Endothelial cell of umbilical vein (primary cell): ENCODE measurements at regions not wholly inside any gene's neighbourhood (a gene's known extent, or its start where the extent isn't known, plus 50 kb on each side); places are given as distances from the start of the nearest gene placed in this dataset.

Experiments used
- BruUV-seq: library from RNA; stranded (reverse); fragments of 400-500 nt; replicated peaks from 2 replicates; lab custom pipeline; 2021; lab: Mats Ljungman, UMichigan
- CTCF ChIA-PET: fragments of 300-600, 350-600 bp; sonication (Branson Sonifier 250); formaldehyde crosslinking; loops from one replicate; lab custom pipeline; 2021; ENCODE audit warnings: antibody characterized with exemption, inconsistent platforms; lab: Charles Lee
- POLR2A ChIA-PET: fragments of 300-600, 350-600 bp; sonication (Branson Sonifier 250); formaldehyde crosslinking; loops from one replicate; lab custom pipeline; 2021; ENCODE audit warnings: antibody characterized with exemption, inconsistent platforms; lab: Charles Lee
- DNase-seq: peaks from one replicate; pipeline ENCODE4 v3.0.0-alpha.2; 2011; ENCODE audit warnings: low read depth, low spot score
- FAIRE-seq: peaks from 2 replicates; lab custom pipeline; 2011; peaks lifted over from hg19 to GRCh38; lab: Jason Lieb, UNC
- H2AFZ ChIP-seq: 2 replicates; pipeline ENCODE4 v1.6.0; 2012; ENCODE audit warnings: low read depth, low read length, control low read depth, inconsistent platforms
- H3K27ac ChIP-seq: 2 replicates; pipeline ENCODE4 v1.5.1; 2011; ENCODE audit warnings: low read depth, mild to moderate bottlenecking, control low read depth, low read length, moderate library complexity; ENCODE audit not compliant: insufficient read depth
- H3K27me3 ChIP-seq, 2 experiments: 2 replicates each; pipeline versions ENCODE4 v1.6.0 to v1.6.1; 2011; ENCODE audit warnings: low read length in 2 of 2, mixed read lengths in 1 of 2; ENCODE audit not compliant: control insufficient read depth in 2 of 2, insufficient read depth in 2 of 2
- H3K36me3 ChIP-seq, 2 experiments: 2 replicates in 1 of 2; 3 replicates in 1 of 2; pipeline ENCODE4 v1.5.1; 2011; ENCODE audit warnings: low read length in 2 of 2, mild to moderate bottlenecking in 1 of 2, moderate library complexity in 1 of 2; ENCODE audit not compliant: control insufficient read depth in 2 of 2, insufficient read depth in 2 of 2; ENCODE audit errors: extremely low read depth in 1 of 2
- H3K4me1 ChIP-seq: 3 replicates; pipeline ENCODE4 v1.5.1; 2011; ENCODE audit warnings: mild to moderate bottlenecking, low read length; ENCODE audit not compliant: control insufficient read depth, insufficient read depth; ENCODE audit errors: extremely low read depth
- H3K4me2 ChIP-seq: 2 replicates; pipeline ENCODE4 v1.6.1; 2011; ENCODE audit warnings: low read length, control low read depth, mixed read lengths; ENCODE audit not compliant: insufficient read depth
- H3K4me3 ChIP-seq, 3 experiments: fragments of 200-600 bp in 1 of 3; sonication (generic), shearing (Covaris generic) in 1 of 3; replicated peaks in 1 of 3; 2 replicates each; pipeline ENCODE4 v1.5.1; 2011 to 2016; ENCODE audit warnings: control low read depth in 3 of 3, low read length in 3 of 3, mild to moderate bottlenecking in 2 of 3, inconsistent platforms in 1 of 3, low read depth in 1 of 3, moderate library complexity in 1 of 3; ENCODE audit not compliant: insufficient read depth in 1 of 3
- H3K79me2 ChIP-seq: 2 replicates; pipeline ENCODE4 v1.6.0; 2012; ENCODE audit warnings: low read length, inconsistent platforms; ENCODE audit not compliant: control insufficient read depth, insufficient read depth
- H3K9ac ChIP-seq: replicated peaks from 2 replicates; pipeline ENCODE3; 2011; ENCODE audit warnings: low read length, control low read depth; ENCODE audit not compliant: insufficient read depth; ENCODE audit errors: extremely low read depth
- H3K9me1 ChIP-seq: replicated peaks from 3 replicates; pipeline ENCODE4 v1.6.0; 2011; ENCODE audit warnings: mild to moderate bottlenecking, low read length; ENCODE audit not compliant: control insufficient read depth, insufficient read depth; ENCODE audit errors: extremely low read depth
- H3K9me3 ChIP-seq: replicated peaks from 2 replicates; pipeline ENCODE4 v1.5.1; 2012; ENCODE audit warnings: low read length, inconsistent platforms; ENCODE audit not compliant: control insufficient read depth, insufficient read depth
- H4K20me1 ChIP-seq: replicated peaks from 2 replicates; pipeline ENCODE3; 2011; ENCODE audit warnings: mild to moderate bottlenecking, low read length; ENCODE audit not compliant: control insufficient read depth, insufficient read depth; ENCODE audit errors: extremely low read depth
- EZH2 ChIP-seq: IDR thresholded peaks from 2 replicates; pipeline ENCODE4 v1.6.1; 2012; ENCODE audit warnings: borderline replicate concordance, low read depth, mild to moderate bottlenecking, moderate library complexity, low read length, inconsistent platforms; ENCODE audit not compliant: severe bottlenecking
- FOS ChIP-seq: IDR thresholded peaks from 2 replicates; pipeline ENCODE4 v1.6.1; 2011; ENCODE audit warnings: mild to moderate bottlenecking, low read length, moderate library complexity, borderline replicate concordance; ENCODE audit not compliant: insufficient read depth
- GATA2 ChIP-seq: IDR thresholded peaks from 2 replicates; pipeline ENCODE4 v1.7.0; 2011; ENCODE audit warnings: low read depth, mild to moderate bottlenecking, moderate library complexity, mixed read lengths, low read length; ENCODE audit not compliant: insufficient read length, insufficient read depth
- JUN ChIP-seq: IDR thresholded peaks from 2 replicates; pipeline ENCODE4 v1.6.1; 2011; ENCODE audit warnings: borderline replicate concordance, low read depth; ENCODE audit not compliant: insufficient read length, insufficient read depth
- MYC ChIP-seq: IDR thresholded peaks from one replicate; pipeline ENCODE4 v1.6.1; 2011; ENCODE audit warnings: mild to moderate bottlenecking, low read depth, low read length
- POLR2A ChIP-seq: IDR thresholded peaks from 2 replicates; pipeline ENCODE4 v1.6.1; 2012; ENCODE audit warnings: low read depth, mild to moderate bottlenecking, control low read depth, low read length
- POLR2AphosphoS5 ChIP-seq: IDR thresholded peaks from 2 replicates; pipeline ENCODE4 v1.6.1; 2012; ENCODE audit warnings: low read depth, mild to moderate bottlenecking, control low read depth, low read length, moderate library complexity; ENCODE audit not compliant: insufficient read depth
- dilution Hi-C: fragments of 300-500 bp; cut with MboI; formaldehyde crosslinking; loops from one replicate; pipeline ENCODE4 v1.15.0; 2019; ENCODE audit warnings: low sequenced_read_pairs; ENCODE audit not compliant: extremely low pct_ligation_motif_present
- intact Hi-C: fragments of 100-400 bp; cut with micrococcal nuclease; formaldehyde crosslinking; loops from one replicate; pipeline ENCODE4 v1.10.0; 2022
- TF ChIP-seq, protein P1 (sequence below): IDR thresholded peaks from 2 replicates; pipeline ENCODE4 v1.6.1; 2011; ENCODE audit not compliant: insufficient read depth, insufficient read length
- TF ChIP-seq, protein P2 (sequence below), 2 donors: IDR thresholded peaks; 1 replicate in 1 of 2; 2 replicates in 1 of 2; pipeline ENCODE4 v1.5.1; 2011; ENCODE audit warnings: low read length in 2 of 2, mild to moderate bottlenecking in 2 of 2, moderate library complexity in 2 of 2, control low read depth in 1 of 2, inconsistent platforms in 1 of 2, low read depth in 1 of 2; ENCODE audit not compliant: insufficient read depth in 1 of 2; ENCODE audit errors: extremely low read depth in 1 of 2

DNA sequence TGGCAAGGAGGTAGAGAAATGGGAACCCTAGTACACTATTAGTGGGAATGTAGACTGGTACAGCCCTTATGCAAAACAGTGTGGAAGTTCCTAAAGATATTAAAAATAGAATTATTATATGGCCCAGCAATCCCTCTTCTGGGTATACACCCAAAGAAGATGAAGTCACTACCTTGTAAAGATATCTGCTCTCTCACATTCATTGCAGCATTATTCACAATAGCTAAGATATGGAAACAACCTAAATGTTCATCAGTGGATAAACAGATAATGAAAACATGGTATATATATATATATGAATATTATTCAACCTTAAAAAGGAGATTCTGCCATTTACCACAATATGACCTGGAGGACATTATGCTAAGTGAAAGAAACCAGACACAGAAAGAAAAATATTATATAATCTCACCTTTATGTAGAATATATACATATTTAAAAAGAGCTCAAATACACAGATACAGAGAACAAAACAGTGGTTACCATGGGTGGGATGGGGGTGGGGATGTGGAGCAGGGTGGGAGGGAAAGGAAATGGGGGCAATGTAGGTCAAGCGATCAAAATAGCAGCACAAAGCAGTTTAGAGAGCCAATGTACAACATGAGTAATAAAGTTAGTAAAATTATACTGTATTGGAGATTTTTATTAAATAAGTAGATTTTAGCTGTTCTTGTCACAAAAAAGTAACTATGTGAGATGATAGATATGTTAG, 138.6 kb downstream of the SPRY1 start:
- CTCF ChIA-PET: interaction anchor here (0.9 to 1.7 kb wide), 4 partner anchors 16 to 136 kb away, joined by 3 to 5 read pairs (median 4); no protein-coding TSS in a partner anchor

More for the DNA sequence above, 138.6 kb downstream of the SPRY1 start:
- intact Hi-C loops (no loop called here), dilution Hi-C loops (no loop called here)
- no peaks in the 10 kb centered on the region for H4K20me1 ChIP-seq
- H3K36me3 ChIP-seq: no peaks in the 10 kb centered on the region
- TF ChIP-seq POLR2AphosphoS5 (no peak), FOS (no peak), POLR2A (no peak), EZH2 (no peak), MYC (no peak), JUN (no peak), GATA2 (no peak)
- TF ChIP-seq, protein P1, sequence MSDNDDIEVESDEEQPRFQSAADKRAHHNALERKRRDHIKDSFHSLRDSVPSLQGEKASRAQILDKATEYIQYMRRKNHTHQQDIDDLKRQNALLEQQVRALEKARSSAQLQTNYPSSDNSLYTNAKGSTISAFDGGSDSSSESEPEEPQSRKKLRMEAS: no peak
- TF ChIP-seq, protein P2, sequence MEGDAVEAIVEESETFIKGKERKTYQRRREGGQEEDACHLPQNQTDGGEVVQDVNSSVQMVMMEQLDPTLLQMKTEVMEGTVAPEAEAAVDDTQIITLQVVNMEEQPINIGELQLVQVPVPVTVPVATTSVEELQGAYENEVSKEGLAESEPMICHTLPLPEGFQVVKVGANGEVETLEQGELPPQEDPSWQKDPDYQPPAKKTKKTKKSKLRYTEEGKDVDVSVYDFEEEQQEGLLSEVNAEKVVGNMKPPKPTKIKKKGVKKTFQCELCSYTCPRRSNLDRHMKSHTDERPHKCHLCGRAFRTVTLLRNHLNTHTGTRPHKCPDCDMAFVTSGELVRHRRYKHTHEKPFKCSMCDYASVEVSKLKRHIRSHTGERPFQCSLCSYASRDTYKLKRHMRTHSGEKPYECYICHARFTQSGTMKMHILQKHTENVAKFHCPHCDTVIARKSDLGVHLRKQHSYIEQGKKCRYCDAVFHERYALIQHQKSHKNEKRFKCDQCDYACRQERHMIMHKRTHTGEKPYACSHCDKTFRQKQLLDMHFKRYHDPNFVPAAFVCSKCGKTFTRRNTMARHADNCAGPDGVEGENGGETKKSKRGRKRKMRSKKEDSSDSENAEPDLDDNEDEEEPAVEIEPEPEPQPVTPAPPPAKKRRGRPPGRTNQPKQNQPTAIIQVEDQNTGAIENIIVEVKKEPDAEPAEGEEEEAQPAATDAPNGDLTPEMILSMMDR (IDR thresholded peaks at IDR 0.05; ENCODE audit: extremely low read depth in 1 of 2, insufficient read depth in 1 of 2, low read depth in 1 of 2, low read length in 2 of 2): no peak
- H3K4me2 ChIP-seq: no peak overlapping the region
- no peaks in the 10 kb centered on the region for H3K4me1 ChIP-seq
- no peaks in the 10 kb centered on the region for H3K27me3 ChIP-seq
- H3K79me2 ChIP-seq: no peaks in the 10 kb centered on the region
- H3K9me1 ChIP-seq: no peaks in the 10 kb centered on the region
- POLR2A ChIA-PET: no interaction called here
- FAIRE-seq: no peak
- no TSS peak for BruUV-seq
- H3K9me3 ChIP-seq: no peaks in the 10 kb centered on the region
- no peak overlapping the region for H3K4me3 ChIP-seq
- H3K27ac ChIP-seq: no peak overlapping the region
- no peak overlapping the region for H3K9ac ChIP-seq
- no peak overlapping the region for H2AFZ ChIP-seq
- DNase-seq: no peak
